Heart left ventricle (tissue), 13 donors: ENCODE measurements at regions not wholly inside any gene's neighbourhood (a gene's known extent, or its start where the extent isn't known, plus 50 kb on each side); places are given as distances from the start of the nearest gene placed in this dataset.

Source experiments
- POLR2A ChIP-seq, 2 donors: fragments of 450-650 bp; IDR thresholded peaks; one replicate each; pipeline ENCODE4 v1.6.1; 2017; ENCODE audit warnings: antibody characterized with exemption in 2 of 2, mild to moderate bottlenecking in 2 of 2, moderate library complexity in 2 of 2
- TF ChIP-seq, protein P1 (sequence below), 12 donors: fragments of 200-600 bp; sonication (generic) in 4 of 12; IDR thresholded peaks; one replicate each; pipeline versions ENCODE4 v1.5.0 to v1.8.0; 2018 to 2022; ENCODE audit warnings: antibody characterized with exemption in 12 of 12, mild to moderate bottlenecking in 5 of 12
- donor health status: ischemic (EF 13 %, LVEDD 7.1; RV severe dilation, severe dysfunction).
- donor health status: DM: no; HTN: yes; CAD: no.
- donor health status: DM: no; HTN: no; CAD: no.
- donor health status: ischemic (EF 25% LVEDD 6.9; RV normal size, moderate dysfunction).
- donor health status: ischemic (EF 25% LVEDD 5.7; RV mildly dilated, moderate dysfunction).
- donor health status: ischemic (EF 35%, LVEDD 5.7; RV mildly dilated, moderate dysfunction).
- donor health status: nonischemic (EF 11% LVEDD 7.7; RV severe dilation, severe dysfunction).
- donor health status: DM: yes; HTN: yes; CAD: no.
- donor health status: PGD.
- donor health status: ischemic (EF 29% LVEDD 5.4; RV normal size, mild dysfunction).
- donor health status: nonischemic (EF 23%, LVEDD 6.1; RV moderate dilation, normal function).

DNA sequence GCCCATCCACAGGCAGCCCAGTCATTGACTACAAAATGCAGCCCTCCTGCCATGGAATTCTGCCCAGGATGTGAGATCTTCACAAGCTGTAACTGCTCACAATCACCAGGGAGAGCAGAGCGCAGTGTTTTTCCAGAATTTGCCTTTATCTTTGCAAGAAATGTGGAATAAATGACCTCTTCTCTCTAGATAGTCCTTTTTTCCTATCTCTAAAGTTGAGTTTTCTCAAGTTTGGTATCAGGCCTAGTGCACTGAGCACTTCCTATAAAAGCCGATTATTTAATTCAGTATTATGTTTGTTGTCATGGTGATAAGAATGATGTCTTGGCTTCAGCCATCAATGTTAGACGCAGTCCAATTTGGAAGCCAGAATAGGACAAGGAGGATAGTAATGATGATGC is 246.9 kb upstream of the IRF2BP2 start:
- TF ChIP-seq, protein P1, sequence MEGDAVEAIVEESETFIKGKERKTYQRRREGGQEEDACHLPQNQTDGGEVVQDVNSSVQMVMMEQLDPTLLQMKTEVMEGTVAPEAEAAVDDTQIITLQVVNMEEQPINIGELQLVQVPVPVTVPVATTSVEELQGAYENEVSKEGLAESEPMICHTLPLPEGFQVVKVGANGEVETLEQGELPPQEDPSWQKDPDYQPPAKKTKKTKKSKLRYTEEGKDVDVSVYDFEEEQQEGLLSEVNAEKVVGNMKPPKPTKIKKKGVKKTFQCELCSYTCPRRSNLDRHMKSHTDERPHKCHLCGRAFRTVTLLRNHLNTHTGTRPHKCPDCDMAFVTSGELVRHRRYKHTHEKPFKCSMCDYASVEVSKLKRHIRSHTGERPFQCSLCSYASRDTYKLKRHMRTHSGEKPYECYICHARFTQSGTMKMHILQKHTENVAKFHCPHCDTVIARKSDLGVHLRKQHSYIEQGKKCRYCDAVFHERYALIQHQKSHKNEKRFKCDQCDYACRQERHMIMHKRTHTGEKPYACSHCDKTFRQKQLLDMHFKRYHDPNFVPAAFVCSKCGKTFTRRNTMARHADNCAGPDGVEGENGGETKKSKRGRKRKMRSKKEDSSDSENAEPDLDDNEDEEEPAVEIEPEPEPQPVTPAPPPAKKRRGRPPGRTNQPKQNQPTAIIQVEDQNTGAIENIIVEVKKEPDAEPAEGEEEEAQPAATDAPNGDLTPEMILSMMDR (IDR thresholded peaks at IDR 0.05): no peak
- no peak for TF ChIP-seq POLR2A (IDR thresholded peaks at IDR 0.05)
